Neural crest cell (in vitro differentiated cells): ENCODE measurements at regions not wholly inside any gene's neighbourhood (a gene's known extent, or its start where the extent isn't known, plus 50 kb on each side); places are given as distances from the start of the nearest gene placed in this dataset.

ENCODE experiments used
- DNase-seq: peaks from one replicate; pipeline ENCODE4 v3.0.0; 2021; ENCODE audit warnings: low read depth, mixed read lengths, low spot score
- H3K27ac Mint-ChIP-seq: one replicate; pipeline ENCODE4 v1.8.0; 2021; ENCODE audit warnings: mild to moderate bottlenecking, mixed read lengths; ENCODE audit not compliant: unreplicated experiment
- H3K27me3 Mint-ChIP-seq: 2 replicates; pipeline ENCODE4 v1.8.0; 2021; ENCODE audit warnings: low read depth, mild to moderate bottlenecking, mixed read lengths
- H3K36me3 Mint-ChIP-seq: 2 replicates; pipeline ENCODE4 v1.8.0; 2021; ENCODE audit warnings: low read depth, mild to moderate bottlenecking, mixed read lengths
- H3K4me1 Mint-ChIP-seq: 2 replicates; pipeline ENCODE4 v1.8.0; 2021; ENCODE audit warnings: mixed read lengths
- H3K4me3 Mint-ChIP-seq: one replicate; pipeline ENCODE4 v1.8.0; 2021; ENCODE audit warnings: mild to moderate bottlenecking, mixed read lengths
- H3K9me3 Mint-ChIP-seq: 2 replicates; pipeline ENCODE4 v1.8.0; 2021; ENCODE audit warnings: mixed read lengths
- TF ChIP-seq, protein P1 (sequence below): fragments of 200-600 bp; sonication (generic); conservative IDR thresholded peaks from 2 replicates; pipeline ENCODE4 v1.5.0; 2021; ENCODE audit warnings: antibody characterized with exemption, mild to moderate bottlenecking

GRCh38 chrX:110466790-110467189, 108.1 kb downstream of the RTL9 start:
- H3K4me3 Mint-ChIP-seq = no peak overlapping the region

GRCh38 chrX:110472265-110472664, 113.6 kb downstream of the RTL9 start:
- no peaks in the 10 kb centered on the region for H3K27me3 Mint-ChIP-seq
- no peaks in the 10 kb centered on the region for H3K4me1 Mint-ChIP-seq
- H3K4me3 Mint-ChIP-seq = no peak overlapping the region
- TF ChIP-seq, protein P1, sequence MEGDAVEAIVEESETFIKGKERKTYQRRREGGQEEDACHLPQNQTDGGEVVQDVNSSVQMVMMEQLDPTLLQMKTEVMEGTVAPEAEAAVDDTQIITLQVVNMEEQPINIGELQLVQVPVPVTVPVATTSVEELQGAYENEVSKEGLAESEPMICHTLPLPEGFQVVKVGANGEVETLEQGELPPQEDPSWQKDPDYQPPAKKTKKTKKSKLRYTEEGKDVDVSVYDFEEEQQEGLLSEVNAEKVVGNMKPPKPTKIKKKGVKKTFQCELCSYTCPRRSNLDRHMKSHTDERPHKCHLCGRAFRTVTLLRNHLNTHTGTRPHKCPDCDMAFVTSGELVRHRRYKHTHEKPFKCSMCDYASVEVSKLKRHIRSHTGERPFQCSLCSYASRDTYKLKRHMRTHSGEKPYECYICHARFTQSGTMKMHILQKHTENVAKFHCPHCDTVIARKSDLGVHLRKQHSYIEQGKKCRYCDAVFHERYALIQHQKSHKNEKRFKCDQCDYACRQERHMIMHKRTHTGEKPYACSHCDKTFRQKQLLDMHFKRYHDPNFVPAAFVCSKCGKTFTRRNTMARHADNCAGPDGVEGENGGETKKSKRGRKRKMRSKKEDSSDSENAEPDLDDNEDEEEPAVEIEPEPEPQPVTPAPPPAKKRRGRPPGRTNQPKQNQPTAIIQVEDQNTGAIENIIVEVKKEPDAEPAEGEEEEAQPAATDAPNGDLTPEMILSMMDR = no peak
- H3K36me3 Mint-ChIP-seq = no peaks in the 10 kb centered on the region
- peaks cover 12% of the 10 kb centered on the region for H3K9me3 Mint-ChIP-seq
- DNase-seq = no peak
- H3K27ac Mint-ChIP-seq = no peak overlapping the region

More at GRCh38 chrX:110466790-110467189, 108.1 kb downstream of the RTL9 start:
- peaks cover 8% of the 10 kb centered on the region for H3K9me3 Mint-ChIP-seq
- no peaks in the 10 kb centered on the region for H3K36me3 Mint-ChIP-seq
- no peak for DNase-seq
- no peaks in the 10 kb centered on the region for H3K27me3 Mint-ChIP-seq
- H3K27ac Mint-ChIP-seq = no peak overlapping the region
- TF ChIP-seq, protein P1 = no peak
- no peaks in the 10 kb centered on the region for H3K4me1 Mint-ChIP-seq

GRCh38 chrX:110477593-110478228, 119.1 kb downstream of the RTL9 start:
- peaks cover 6% of the 10 kb centered on the region for H3K9me3 Mint-ChIP-seq
- no peak for DNase-seq
- H3K27ac Mint-ChIP-seq = no peak overlapping the region
- H3K27me3 Mint-ChIP-seq = no peaks in the 10 kb centered on the region
- no peak overlapping the region for H3K4me3 Mint-ChIP-seq
- TF ChIP-seq, protein P1 = no peak
- no peaks in the 10 kb centered on the region for H3K36me3 Mint-ChIP-seq
- H3K4me1 Mint-ChIP-seq = no peaks in the 10 kb centered on the region

DNA sequence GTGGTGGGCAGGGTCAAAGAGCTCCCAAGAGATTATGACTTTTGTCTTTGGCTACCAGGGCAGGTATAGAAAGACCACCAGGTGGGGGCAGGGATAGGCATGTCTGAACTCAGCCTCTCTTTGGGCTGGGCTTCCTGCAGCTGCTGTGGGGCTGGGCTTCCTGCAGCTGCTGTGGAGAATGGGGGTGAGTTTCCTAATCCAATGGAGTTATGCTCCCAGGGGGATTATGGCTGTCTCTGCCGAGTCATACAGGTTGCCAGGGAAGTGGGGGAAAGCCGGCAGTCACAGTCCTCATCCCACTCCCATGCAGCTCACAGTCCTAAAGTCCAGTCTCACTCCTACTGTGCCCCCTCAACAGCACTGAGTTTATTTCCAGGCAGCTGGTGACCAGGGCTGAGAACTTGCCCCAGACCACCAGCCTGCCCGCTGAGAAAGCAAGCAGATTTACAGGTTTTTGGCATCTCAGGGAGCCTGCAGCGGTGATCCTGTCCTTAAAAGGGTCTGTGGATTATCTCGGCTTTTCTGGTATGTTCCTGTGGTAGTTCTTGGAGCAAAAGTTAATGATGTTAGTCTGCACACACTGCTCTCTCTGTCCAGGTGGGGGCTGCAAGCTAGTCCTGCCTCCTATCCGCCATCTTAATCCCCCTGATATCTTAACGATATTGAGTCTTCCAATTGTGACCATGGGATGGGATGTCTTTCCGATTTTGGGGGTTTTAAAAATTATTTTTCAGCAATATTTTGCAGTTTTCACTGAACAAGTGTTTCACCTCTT, 133.4 kb downstream of the RTL9 start:
- Mint-ChIP-seq H3K36me3 (peaks cover 2% of the 10 kb centered on the region), H3K9me3 (peaks cover 12% of the 10 kb centered on the region), H3K4me3 (no peak overlapping the region), H3K4me1 (peaks cover 5% of the 10 kb centered on the region), H3K27me3 (peaks cover 11% of the 10 kb centered on the region), H3K27ac (no peak overlapping the region)
- TF ChIP-seq, protein P1 = no peak
- DNase-seq = no peak

DNA sequence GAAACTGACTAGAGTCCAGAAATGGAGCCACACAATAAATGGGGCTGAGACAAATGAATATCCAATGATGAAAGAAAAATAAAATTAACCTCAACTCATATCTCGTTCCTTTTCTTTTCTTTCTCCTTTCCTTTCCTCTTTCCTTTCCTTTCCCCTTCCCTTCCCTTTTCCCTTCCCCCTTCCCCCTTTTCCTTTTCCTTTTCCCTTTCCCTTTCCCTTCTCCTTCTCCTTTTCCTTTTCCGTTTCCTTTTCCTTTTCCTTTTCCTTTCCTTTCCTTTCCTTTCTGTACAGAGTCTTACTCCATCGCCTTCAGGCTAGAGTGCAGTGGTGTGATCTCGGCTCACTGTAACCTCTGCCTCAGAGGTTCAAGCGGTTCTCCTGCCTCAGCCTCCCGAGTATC, 146.3 kb downstream of the RTL9 start:
- no peak for DNase-seq
- Mint-ChIP-seq H3K4me1 (peaks cover 13% of the 10 kb centered on the region), H3K9me3 (peaks cover 2% of the 10 kb centered on the region), H3K27me3 (no peaks in the 10 kb centered on the region), H3K36me3 (no peaks in the 10 kb centered on the region), H3K4me3 (no peak overlapping the region), H3K27ac (no peak overlapping the region)
- TF ChIP-seq, protein P1 = no peak
